Breast epithelium (tissue), 3 donors: ENCODE measurements at regions not wholly inside any gene's neighbourhood (a gene's known extent, or its start where the extent isn't known, plus 50 kb on each side); places are given as distances from the start of the nearest gene placed in this dataset.

Source experiments
- POLR2A ChIP-seq: fragments of 450-650 bp; IDR thresholded peaks from one replicate; pipeline ENCODE4 v1.6.1; 2016; ENCODE audit warnings: antibody characterized with exemption, mild to moderate bottlenecking, moderate library complexity
- TF ChIP-seq, protein P1 (sequence below), 3 donors: fragments of 450-650 bp; IDR thresholded peaks; one replicate each; pipeline ENCODE4 v1.5.1; 2016 to 2017; ENCODE audit warnings: antibody characterized with exemption in 3 of 3, mild to moderate bottlenecking in 3 of 3, moderate library complexity in 3 of 3

GRCh38 chr5:102583276-102584124, 84.7 kb upstream of the SLCO6A1 start:
- TF ChIP-seq, protein P1, sequence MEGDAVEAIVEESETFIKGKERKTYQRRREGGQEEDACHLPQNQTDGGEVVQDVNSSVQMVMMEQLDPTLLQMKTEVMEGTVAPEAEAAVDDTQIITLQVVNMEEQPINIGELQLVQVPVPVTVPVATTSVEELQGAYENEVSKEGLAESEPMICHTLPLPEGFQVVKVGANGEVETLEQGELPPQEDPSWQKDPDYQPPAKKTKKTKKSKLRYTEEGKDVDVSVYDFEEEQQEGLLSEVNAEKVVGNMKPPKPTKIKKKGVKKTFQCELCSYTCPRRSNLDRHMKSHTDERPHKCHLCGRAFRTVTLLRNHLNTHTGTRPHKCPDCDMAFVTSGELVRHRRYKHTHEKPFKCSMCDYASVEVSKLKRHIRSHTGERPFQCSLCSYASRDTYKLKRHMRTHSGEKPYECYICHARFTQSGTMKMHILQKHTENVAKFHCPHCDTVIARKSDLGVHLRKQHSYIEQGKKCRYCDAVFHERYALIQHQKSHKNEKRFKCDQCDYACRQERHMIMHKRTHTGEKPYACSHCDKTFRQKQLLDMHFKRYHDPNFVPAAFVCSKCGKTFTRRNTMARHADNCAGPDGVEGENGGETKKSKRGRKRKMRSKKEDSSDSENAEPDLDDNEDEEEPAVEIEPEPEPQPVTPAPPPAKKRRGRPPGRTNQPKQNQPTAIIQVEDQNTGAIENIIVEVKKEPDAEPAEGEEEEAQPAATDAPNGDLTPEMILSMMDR (IDR thresholded peaks at IDR 0.05): peak; percentile 29 to 35 (median 34)
- TF ChIP-seq POLR2A: no peak
